ENCODE measurements at regions not wholly inside any gene's neighbourhood (a gene's known extent, or its start where the extent isn't known, plus 50 kb on each side); places are given as distances from the start of the nearest gene placed in this dataset.

DNA sequence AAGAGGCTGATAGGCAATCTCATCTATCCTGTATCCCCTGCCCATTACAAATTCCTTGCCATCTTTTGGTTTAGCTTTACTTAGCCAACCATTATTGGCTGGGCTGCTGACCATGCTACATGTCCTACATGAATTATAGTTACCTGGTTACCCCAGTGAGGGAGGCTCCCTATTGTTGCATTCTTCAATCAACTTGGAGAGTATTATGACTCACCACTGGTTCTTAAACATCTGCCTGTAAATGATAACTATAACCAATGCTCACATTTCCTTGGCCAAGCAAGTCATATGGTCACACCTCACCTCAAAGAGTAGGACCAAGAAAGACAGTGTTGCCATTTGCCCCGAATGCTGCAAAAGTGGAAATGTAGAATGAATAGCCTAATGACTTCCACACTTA lies 297.6 kb downstream of the IL15 start:
- BruUV-seq (replicated peaks) = no TSS peak
- FAIRE-seq = no peak

More for the DNA sequence above, 297.6 kb downstream of the IL15 start:
- H3K79me2 ChIP-seq (ENCODE audit: control insufficient read depth, insufficient read depth, low read length) = no peaks in the 10 kb centered on the region
- no peak for DNase-seq (ENCODE audit: low read depth, low spot score)
- no peaks in the 10 kb centered on the region for H3K9me3 ChIP-seq (replicated peaks; ENCODE audit: control insufficient read depth, insufficient read depth, low read length)
- no peaks in the 10 kb centered on the region for H3K27me3 ChIP-seq (ENCODE audit: control insufficient read depth in 2 of 2, insufficient read depth in 2 of 2, low read length in 2 of 2)
- intact Hi-C loops (cut with micrococcal nuclease) (no loop called here), dilution Hi-C loops (cut with MboI; ENCODE audit: extremely low pct_ligation_motif_present, low sequenced_read_pairs) (no loop called here)
- no peak overlapping the region for H3K4me2 ChIP-seq (ENCODE audit: insufficient read depth, low read length)
- CTCF ChIA-PET = no interaction called here
- H3K4me3 ChIP-seq (replicated peaks in 1 of 3; ENCODE audit: insufficient read depth in 1 of 3, low read depth in 1 of 3, low read length in 3 of 3) = no peak overlapping the region
- TF ChIP-seq, protein P1, sequence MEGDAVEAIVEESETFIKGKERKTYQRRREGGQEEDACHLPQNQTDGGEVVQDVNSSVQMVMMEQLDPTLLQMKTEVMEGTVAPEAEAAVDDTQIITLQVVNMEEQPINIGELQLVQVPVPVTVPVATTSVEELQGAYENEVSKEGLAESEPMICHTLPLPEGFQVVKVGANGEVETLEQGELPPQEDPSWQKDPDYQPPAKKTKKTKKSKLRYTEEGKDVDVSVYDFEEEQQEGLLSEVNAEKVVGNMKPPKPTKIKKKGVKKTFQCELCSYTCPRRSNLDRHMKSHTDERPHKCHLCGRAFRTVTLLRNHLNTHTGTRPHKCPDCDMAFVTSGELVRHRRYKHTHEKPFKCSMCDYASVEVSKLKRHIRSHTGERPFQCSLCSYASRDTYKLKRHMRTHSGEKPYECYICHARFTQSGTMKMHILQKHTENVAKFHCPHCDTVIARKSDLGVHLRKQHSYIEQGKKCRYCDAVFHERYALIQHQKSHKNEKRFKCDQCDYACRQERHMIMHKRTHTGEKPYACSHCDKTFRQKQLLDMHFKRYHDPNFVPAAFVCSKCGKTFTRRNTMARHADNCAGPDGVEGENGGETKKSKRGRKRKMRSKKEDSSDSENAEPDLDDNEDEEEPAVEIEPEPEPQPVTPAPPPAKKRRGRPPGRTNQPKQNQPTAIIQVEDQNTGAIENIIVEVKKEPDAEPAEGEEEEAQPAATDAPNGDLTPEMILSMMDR (IDR thresholded peaks at IDR 0.05; ENCODE audit: extremely low read depth in 1 of 2, insufficient read depth in 1 of 2, low read depth in 1 of 2, low read length in 2 of 2) = no peak
- no peak for TF ChIP-seq FOS (IDR thresholded peaks at IDR 0.05; ENCODE audit: borderline replicate concordance, insufficient read depth, low read length)
- TF ChIP-seq POLR2AphosphoS5 (IDR thresholded peaks at IDR 0.05; ENCODE audit: insufficient read depth, low read depth, low read length) = no peak
- no peak for TF ChIP-seq MYC (IDR thresholded peaks at IDR 0.05; ENCODE audit: low read depth, low read length)
- TF ChIP-seq, protein P2, sequence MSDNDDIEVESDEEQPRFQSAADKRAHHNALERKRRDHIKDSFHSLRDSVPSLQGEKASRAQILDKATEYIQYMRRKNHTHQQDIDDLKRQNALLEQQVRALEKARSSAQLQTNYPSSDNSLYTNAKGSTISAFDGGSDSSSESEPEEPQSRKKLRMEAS (IDR thresholded peaks at IDR 0.05; ENCODE audit: insufficient read depth, insufficient read length) = no peak
- no peak for TF ChIP-seq JUN (IDR thresholded peaks at IDR 0.05; ENCODE audit: borderline replicate concordance, insufficient read depth, insufficient read length, low read depth)
- no peak for TF ChIP-seq POLR2A (IDR thresholded peaks at IDR 0.05; ENCODE audit: low read depth, low read length)
- no peak for TF ChIP-seq EZH2 (IDR thresholded peaks at IDR 0.05; ENCODE audit: borderline replicate concordance, low read depth, low read length, severe bottlenecking)
- TF ChIP-seq GATA2 (IDR thresholded peaks at IDR 0.05; ENCODE audit: insufficient read depth, insufficient read length, low read depth, low read length) = no peak
- no peak overlapping the region for H2AFZ ChIP-seq (ENCODE audit: low read depth, low read length)
- POLR2A ChIA-PET = no interaction called here
- H3K9ac ChIP-seq (replicated peaks; ENCODE audit: extremely low read depth, insufficient read depth, low read length) = no peak overlapping the region
- H3K27ac ChIP-seq (ENCODE audit: insufficient read depth, low read depth, low read length) = no peak overlapping the region
- no peaks in the 10 kb centered on the region for H3K9me1 ChIP-seq (replicated peaks; ENCODE audit: control insufficient read depth, extremely low read depth, insufficient read depth, low read length)
- no peaks in the 10 kb centered on the region for H3K4me1 ChIP-seq (ENCODE audit: control insufficient read depth, extremely low read depth, insufficient read depth, low read length)
- no peaks in the 10 kb centered on the region for H4K20me1 ChIP-seq (replicated peaks; ENCODE audit: control insufficient read depth, extremely low read depth, insufficient read depth, low read length)
- H3K36me3 ChIP-seq (ENCODE audit: control insufficient read depth in 2 of 2, extremely low read depth in 1 of 2, insufficient read depth in 2 of 2, low read length in 2 of 2) = no peaks in the 10 kb centered on the region
